ENCODE measurements at regions not wholly inside any gene's neighbourhood (a gene's known extent, or its start where the extent isn't known, plus 50 kb on each side); places are given as distances from the start of the nearest gene placed in this dataset.

DNA sequence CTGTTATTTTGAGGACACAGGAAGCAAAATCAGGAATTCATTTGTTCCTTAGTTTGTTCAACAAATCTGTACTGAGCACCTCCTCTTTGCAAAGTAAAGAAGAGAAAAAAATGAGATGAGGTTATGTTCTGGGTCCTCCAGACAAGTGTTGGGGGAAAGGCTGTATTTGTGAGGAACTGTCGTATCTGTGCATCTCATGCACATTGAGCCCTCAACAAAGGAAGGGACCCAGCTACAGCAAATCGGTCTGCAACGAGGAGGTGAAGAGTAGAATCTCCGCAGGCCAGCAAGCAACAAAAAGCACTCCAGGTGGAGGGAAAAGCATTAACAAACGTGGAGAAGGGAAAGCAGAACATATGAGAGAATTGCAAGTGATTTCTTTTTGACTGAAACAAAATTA, 143.0 kb upstream of the CYP1B1 start:
- no peaks in the 10 kb centered on the region for H3K36me3 ChIP-seq (ENCODE audit: control insufficient read depth, insufficient read depth, low read length)
- H3K79me2 ChIP-seq (ENCODE audit: control insufficient read depth, insufficient read depth, low read length) = no peaks in the 10 kb centered on the region
- no peaks in the 10 kb centered on the region; a peak in 2 of 5 replicates for H3K4me1 ChIP-seq (replicated peaks in 1 of 2; ENCODE audit: control insufficient read depth in 2 of 2, insufficient read depth in 2 of 2, low read length in 2 of 2)
- H4K20me1 ChIP-seq (replicated peaks; ENCODE audit: control insufficient read depth, insufficient read depth, low read length) = no peaks in the 10 kb centered on the region
- FAIRE-seq (no peak), DNase-seq (ENCODE audit: extremely low read depth in 1 of 4, low spot score in 3 of 4) (no peak), ATAC-seq (no peak)
- H3K9ac ChIP-seq (ENCODE audit: insufficient read depth in 1 of 2, low read depth in 2 of 2, low read length in 2 of 2) = no peak overlapping the region
- H3K27ac ChIP-seq (ENCODE audit: extremely low read depth, low read depth, low read length) = no peak overlapping the region
- 0% methylated on average over 5 of the region's 5 CpGs for WGBS (ENCODE audit: insufficient coverage, low coverage, missing lambda C conversion rate)
- ChIA-PET CTCF (ENCODE audit: low intra/inter-chr PET ratio) (no interaction called here), POLR2A (no interaction called here)
- intact Hi-C loops (cut with micrococcal nuclease) (no loop called here), in situ Hi-C loops (cut with MboI) (no loop called here)
- peaks cover 8 to 22% of the 10 kb centered on the region in 2 experiments; a peak in 4 of 5 replicates for H3K27me3 ChIP-seq (ENCODE audit: control insufficient read depth in 2 of 2, insufficient read depth in 2 of 2, low read length in 2 of 2)
- H3K4me2 ChIP-seq (ENCODE audit: insufficient read depth, low read length) = no peak overlapping the region
- H3K4me3 ChIP-seq = no peak overlapping the region
- BruUV-seq (replicated peaks) = no TSS peak
- no peaks in the 10 kb centered on the region for H3K9me3 ChIP-seq (replicated peaks; ENCODE audit: control insufficient read depth, insufficient read depth, low read depth, low read length)
- H2AFZ ChIP-seq (ENCODE audit: low read depth, low read length) = no peak overlapping the region
- H3K9me1 ChIP-seq (ENCODE audit: control insufficient read depth, insufficient read depth, low read length) = no peaks in the 10 kb centered on the region
- TF ChIP-seq ZNF146 (CRISPR knock-in tag; IDR thresholded peaks at IDR 0.05; ENCODE audit: unreplicated experiment) = no peak
- TF ChIP-seq NFE2L1 (tag; IDR thresholded peaks at IDR 0.05; ENCODE audit: borderline replicate concordance, low read depth) = no peak
- no peak for TF ChIP-seq ZNF583 (CRISPR knock-in tag; IDR thresholded peaks at IDR 0.05)
- TF ChIP-seq BCOR (IDR thresholded peaks at IDR 0.05) = no peak
- TF ChIP-seq YBX1 (IDR thresholded peaks at IDR 0.05) = no peak
- no peak for TF ChIP-seq SNRNP70 (optimal IDR thresholded peaks at IDR 0.05; ENCODE audit: low read depth, low read length)
- no peak for TF ChIP-seq ZFPM2 (CRISPR knock-in tag; IDR thresholded peaks at IDR 0.05)
- no peak for TF ChIP-seq ATF7 (IDR thresholded peaks at IDR 0.05)
- TF ChIP-seq ZNF444 (CRISPR knock-in tag; IDR thresholded peaks at IDR 0.05) = no peak
- no peak for TF ChIP-seq JUND (IDR thresholded peaks at IDR 0.05; ENCODE audit: borderline replicate concordance, low read depth, low read length)
- no peak for TF ChIP-seq JUND (tag; IDR thresholded peaks at IDR 0.05; ENCODE audit: borderline replicate concordance, low read depth, low read length)
- TF ChIP-seq, protein P1, sequence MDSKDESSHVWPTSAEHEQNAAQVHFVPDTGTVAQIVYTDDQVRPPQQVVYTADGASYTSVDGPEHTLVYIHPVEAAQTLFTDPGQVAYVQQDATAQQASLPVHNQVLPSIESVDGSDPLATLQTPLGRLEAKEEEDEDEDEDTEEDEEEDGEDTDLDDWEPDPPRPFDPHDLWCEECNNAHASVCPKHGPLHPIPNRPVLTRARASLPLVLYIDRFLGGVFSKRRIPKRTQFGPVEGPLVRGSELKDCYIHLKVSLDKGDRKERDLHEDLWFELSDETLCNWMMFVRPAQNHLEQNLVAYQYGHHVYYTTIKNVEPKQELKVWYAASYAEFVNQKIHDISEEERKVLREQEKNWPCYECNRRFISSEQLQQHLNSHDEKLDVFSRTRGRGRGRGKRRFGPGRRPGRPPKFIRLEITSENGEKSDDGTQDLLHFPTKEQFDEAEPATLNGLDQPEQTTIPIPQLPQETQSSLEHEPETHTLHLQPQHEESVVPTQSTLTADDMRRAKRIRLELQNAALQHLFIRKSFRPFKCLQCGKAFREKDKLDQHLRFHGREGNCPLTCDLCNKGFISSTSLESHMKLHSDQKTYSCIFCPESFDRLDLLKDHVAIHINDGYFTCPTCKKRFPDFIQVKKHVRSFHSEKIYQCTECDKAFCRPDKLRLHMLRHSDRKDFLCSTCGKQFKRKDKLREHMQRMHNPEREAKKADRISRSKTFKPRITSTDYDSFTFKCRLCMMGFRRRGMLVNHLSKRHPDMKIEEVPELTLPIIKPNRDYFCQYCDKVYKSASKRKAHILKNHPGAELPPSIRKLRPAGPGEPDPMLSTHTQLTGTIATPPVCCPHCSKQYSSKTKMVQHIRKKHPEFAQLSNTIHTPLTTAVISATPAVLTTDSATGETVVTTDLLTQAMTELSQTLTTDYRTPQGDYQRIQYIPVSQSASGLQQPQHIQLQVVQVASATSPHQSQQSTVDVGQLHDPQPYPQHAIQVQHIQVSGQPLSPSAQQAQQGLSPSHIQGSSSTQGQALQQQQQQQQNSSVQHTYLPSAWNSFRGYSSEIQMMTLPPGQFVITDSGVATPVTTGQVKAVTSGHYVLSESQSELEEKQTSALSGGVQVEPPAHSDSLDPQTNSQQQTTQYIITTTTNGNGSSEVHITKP (IDR thresholded peaks at IDR 0.05; ENCODE audit: partially characterized antibody) = no peak
- no peak for TF ChIP-seq TAF15 (IDR thresholded peaks at IDR 0.05; ENCODE audit: low read depth, low read length)
- TF ChIP-seq, protein P2, sequence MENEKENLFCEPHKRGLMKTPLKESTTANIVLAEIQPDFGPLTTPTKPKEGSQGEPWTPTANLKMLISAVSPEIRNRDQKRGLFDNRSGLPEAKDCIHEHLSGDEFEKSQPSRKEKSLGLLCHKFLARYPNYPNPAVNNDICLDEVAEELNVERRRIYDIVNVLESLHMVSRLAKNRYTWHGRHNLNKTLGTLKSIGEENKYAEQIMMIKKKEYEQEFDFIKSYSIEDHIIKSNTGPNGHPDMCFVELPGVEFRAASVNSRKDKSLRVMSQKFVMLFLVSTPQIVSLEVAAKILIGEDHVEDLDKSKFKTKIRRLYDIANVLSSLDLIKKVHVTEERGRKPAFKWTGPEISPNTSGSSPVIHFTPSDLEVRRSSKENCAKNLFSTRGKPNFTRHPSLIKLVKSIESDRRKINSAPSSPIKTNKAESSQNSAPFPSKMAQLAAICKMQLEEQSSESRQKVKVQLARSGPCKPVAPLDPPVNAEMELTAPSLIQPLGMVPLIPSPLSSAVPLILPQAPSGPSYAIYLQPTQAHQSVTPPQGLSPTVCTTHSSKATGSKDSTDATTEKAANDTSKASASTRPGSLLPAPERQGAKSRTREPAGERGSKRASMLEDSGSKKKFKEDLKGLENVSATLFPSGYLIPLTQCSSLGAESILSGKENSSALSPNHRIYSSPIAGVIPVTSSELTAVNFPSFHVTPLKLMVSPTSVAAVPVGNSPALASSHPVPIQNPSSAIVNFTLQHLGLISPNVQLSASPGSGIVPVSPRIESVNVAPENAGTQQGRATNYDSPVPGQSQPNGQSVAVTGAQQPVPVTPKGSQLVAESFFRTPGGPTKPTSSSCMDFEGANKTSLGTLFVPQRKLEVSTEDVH (IDR thresholded peaks at IDR 0.05; ENCODE audit: low read depth, partially characterized antibody) = no peak
- TF ChIP-seq, protein P3, sequence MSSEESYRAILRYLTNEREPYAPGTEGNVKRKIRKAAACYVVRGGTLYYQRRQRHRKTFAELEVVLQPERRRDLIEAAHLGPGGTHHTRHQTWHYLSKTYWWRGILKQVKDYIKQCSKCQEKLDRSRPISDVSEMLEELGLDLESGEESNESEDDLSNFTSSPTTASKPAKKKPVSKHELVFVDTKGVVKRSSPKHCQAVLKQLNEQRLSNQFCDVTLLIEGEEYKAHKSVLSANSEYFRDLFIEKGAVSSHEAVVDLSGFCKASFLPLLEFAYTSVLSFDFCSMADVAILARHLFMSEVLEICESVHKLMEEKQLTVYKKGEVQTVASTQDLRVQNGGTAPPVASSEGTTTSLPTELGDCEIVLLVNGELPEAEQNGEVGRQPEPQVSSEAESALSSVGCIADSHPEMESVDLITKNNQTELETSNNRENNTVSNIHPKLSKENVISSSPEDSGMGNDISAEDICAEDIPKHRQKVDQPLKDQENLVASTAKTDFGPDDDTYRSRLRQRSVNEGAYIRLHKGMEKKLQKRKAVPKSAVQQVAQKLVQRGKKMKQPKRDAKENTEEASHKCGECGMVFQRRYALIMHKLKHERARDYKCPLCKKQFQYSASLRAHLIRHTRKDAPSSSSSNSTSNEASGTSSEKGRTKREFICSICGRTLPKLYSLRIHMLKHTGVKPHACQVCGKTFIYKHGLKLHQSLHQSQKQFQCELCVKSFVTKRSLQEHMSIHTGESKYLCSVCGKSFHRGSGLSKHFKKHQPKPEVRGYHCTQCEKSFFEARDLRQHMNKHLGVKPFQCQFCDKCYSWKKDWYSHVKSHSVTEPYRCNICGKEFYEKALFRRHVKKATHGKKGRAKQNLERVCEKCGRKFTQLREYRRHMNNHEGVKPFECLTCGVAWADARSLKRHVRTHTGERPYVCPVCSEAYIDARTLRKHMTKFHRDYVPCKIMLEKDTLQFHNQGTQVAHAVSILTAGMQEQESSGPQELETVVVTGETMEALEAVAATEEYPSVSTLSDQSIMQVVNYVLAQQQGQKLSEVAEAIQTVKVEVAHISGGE (CRISPR knock-in tag; IDR thresholded peaks at IDR 0.05) = no peak

All from K562 (cell line).